ENCODE measurements at regions not wholly inside any gene's neighbourhood (a gene's known extent, or its start where the extent isn't known, plus 50 kb on each side); places are given as distances from the start of the nearest gene placed in this dataset.

DNA sequence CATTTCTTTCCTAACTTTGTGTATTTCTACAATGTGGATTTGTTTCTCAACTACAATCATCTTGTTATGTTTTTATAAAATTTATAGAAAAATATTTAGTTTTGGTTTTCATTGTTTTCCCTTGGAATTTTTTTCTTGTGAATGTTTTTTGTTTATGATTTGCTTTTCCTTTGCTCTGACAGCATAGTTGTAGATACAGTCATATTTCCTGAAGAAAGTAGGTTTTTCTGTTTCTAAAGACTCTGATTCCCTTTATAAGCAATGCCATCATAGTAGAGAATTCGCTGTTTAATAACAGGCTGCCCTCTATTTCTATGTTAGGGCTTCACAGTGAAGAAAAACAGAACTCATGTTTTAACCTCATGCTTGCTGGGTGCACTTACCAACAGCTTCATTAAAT lies 482.3 kb downstream of the ZBBX start:
- Histone ChIP-seq H3K36me3 (no peaks in the 10 kb centered on the region), H3K27me3 (no peaks in the 10 kb centered on the region), H3K4me1 (no peaks in the 10 kb centered on the region), H3K27ac (no peak overlapping the region), H3K4me3 (no peak overlapping the region), H3K9me3 (no peaks in the 10 kb centered on the region)
- intact Hi-C loops (cut with DNase I; ENCODE audit: low total_unique reads) = no loop called here
- TF ChIP-seq, protein P1, sequence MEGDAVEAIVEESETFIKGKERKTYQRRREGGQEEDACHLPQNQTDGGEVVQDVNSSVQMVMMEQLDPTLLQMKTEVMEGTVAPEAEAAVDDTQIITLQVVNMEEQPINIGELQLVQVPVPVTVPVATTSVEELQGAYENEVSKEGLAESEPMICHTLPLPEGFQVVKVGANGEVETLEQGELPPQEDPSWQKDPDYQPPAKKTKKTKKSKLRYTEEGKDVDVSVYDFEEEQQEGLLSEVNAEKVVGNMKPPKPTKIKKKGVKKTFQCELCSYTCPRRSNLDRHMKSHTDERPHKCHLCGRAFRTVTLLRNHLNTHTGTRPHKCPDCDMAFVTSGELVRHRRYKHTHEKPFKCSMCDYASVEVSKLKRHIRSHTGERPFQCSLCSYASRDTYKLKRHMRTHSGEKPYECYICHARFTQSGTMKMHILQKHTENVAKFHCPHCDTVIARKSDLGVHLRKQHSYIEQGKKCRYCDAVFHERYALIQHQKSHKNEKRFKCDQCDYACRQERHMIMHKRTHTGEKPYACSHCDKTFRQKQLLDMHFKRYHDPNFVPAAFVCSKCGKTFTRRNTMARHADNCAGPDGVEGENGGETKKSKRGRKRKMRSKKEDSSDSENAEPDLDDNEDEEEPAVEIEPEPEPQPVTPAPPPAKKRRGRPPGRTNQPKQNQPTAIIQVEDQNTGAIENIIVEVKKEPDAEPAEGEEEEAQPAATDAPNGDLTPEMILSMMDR (IDR thresholded peaks at IDR 0.05) = no peak
- no peak for DNase-seq

GRCh38 chr3:166889241-166889640 lies 490.9 kb downstream of the ZBBX start:
- Histone ChIP-seq H3K36me3 (no peaks in the 10 kb centered on the region), H3K27ac (no peak overlapping the region), H3K9me3 (no peaks in the 10 kb centered on the region), H3K4me3 (no peak overlapping the region), H3K4me1 (no peaks in the 10 kb centered on the region), H3K27me3 (no peaks in the 10 kb centered on the region)
- TF ChIP-seq, protein P1 (IDR thresholded peaks at IDR 0.05) = no peak
- intact Hi-C loops (cut with DNase I; ENCODE audit: low total_unique reads) = no loop called here
- no peak for DNase-seq

- Histone ChIP-seq H3K27me3 (no peaks in the 10 kb centered on the region), H3K27ac (no peak overlapping the region), H3K4me3 (no peak overlapping the region), H3K4me1 (no peaks in the 10 kb centered on the region), H3K9me3 (no peaks in the 10 kb centered on the region), H3K36me3 (no peaks in the 10 kb centered on the region)
- DNase-seq = no peak
- TF ChIP-seq, protein P1 (IDR thresholded peaks at IDR 0.05) = no peak
- intact Hi-C loops (cut with DNase I; ENCODE audit: low total_unique reads) = no loop called here
Observed at GRCh38 chr3:166879661-166880060, 500.4 kb downstream of the ZBBX start.

DNA sequence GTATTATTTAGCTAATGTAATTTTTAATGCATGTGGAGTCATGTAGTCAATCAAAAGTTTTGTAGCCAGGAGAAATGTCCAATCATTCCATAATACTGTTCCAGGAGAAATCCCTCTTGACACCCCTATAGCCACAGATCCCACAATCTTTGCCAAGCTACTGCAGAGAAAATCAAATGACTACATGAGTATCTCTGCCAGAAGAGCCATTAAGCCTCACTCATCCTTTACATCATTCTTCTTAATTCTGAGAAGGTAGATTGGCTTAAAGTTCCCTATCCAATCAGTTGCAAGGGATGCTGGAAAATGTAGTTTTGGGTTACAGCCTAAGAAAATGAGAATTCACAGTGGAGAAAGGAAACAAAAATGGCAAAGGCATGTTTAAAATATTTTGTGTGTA lies 502.1 kb downstream of the ZBBX start:
- Histone ChIP-seq H3K9me3 (no peaks in the 10 kb centered on the region), H3K27me3 (no peaks in the 10 kb centered on the region), H3K36me3 (no peaks in the 10 kb centered on the region), H3K27ac (no peak overlapping the region), H3K4me1 (no peaks in the 10 kb centered on the region), H3K4me3 (no peak overlapping the region)
- intact Hi-C loops (cut with DNase I; ENCODE audit: low total_unique reads) = no loop called here
- TF ChIP-seq, protein P1 (IDR thresholded peaks at IDR 0.05) = no peak
- no peak for DNase-seq

DNA sequence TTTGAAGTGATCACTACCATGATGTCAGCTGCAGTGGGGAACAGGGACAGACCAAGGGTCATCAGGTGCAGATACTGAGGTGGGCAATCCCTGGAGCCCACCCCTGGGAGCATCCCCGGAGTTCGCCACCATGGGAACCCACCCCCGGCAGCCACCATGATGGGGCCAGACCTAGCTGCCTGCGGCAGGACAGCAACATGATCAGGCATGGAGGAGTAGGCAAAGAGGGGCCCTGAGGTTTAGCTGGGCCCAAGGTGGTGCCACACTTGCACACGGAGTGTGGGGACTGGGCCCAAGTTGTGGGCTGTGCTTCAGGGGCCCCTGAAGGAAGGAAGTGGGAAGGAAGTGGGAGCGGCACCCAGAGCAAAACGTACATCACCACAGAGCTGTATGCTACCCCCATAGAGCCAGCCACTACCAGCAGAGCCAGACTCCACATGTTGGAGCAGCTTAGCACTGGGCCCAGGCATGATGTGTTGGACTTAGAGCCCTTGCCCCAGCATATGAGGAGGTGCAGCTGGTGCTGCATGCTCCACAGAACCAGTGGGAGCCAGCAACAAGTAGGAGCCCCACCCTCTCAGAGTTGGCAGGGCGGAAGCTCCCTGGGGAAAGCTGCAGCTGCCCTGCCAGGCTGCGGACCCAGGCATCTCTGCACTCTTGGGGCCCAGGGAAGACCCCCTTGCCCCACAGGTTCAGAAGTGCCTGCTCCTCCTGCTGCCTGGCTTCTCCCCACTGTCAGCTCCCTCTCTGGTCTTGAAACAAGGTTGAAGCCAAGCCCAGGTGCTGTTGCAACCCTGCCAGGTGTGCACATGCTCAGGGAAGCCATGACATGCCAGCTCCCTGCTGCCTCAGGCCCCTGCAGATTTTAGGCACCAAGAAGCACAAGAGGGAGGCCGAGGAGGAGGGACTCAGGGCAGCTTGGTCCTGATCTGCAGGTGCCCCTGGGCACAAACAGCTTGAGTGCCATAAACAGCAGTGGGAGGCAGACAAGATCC lies 515.3 kb downstream of the ZBBX start:
- Histone ChIP-seq H3K36me3 (no peaks in the 10 kb centered on the region), H3K27ac (no peak overlapping the region), H3K4me1 (no peaks in the 10 kb centered on the region), H3K4me3 (no peak overlapping the region), H3K27me3 (no peaks in the 10 kb centered on the region), H3K9me3 (peaks cover 0 to 8% (median 0%) of the 10 kb centered on the region in 3 donors)
- DNase-seq = no peak
- intact Hi-C loops (cut with DNase I; ENCODE audit: low total_unique reads) = no loop called here
- TF ChIP-seq, protein P1 (IDR thresholded peaks at IDR 0.05) = no peak

Measured in tibial artery (tissue), 4 donors.